Hematopoietic multipotent progenitor cell treated with erythropoietin and hydrocortisone succinate and interleukin-3 and kit ligand, for 17 days (in vitro differentiated cells): ENCODE measurements at regions not wholly inside any gene's neighbourhood (a gene's known extent, or its start where the extent isn't known, plus 50 kb on each side); places are given as distances from the start of the nearest gene placed in this dataset.

Experiments
- DNase-seq: peaks from one replicate; pipeline ENCODE4 v3.0.0-alpha.2; 2015; ENCODE audit warnings: low spot score

GRCh38 chr5:103375863-103376591 lies 117.5 kb downstream of the MACIR start:
- no peak for DNase-seq

- no peak for DNase-seq
Measured at GRCh38 chr5:103375350-103375749, 116.8 kb downstream of the MACIR start.

GRCh38 chr5:103374473-103374963 lies 116.0 kb downstream of the MACIR start:
- no peak for DNase-seq

- DNase-seq = no peak
Measured at GRCh38 chr5:103373597-103374472, 115.3 kb downstream of the MACIR start.

GRCh38 chr5:103371046-103371607 lies 112.6 kb downstream of the MACIR start:
- DNase-seq = no peak

GRCh38 chr5:103369125-103370120 lies 110.9 kb downstream of the MACIR start:
- DNase-seq = no peak

GRCh38 chr5:103367702-103368101 lies 109.1 kb downstream of the MACIR start:
- DNase-seq = no peak

GRCh38 chr5:103366918-103367549 lies 108.5 kb downstream of the MACIR start:
- no peak for DNase-seq

- DNase-seq = no peak
Measured at GRCh38 chr5:103364074-103364473, 105.5 kb downstream of the MACIR start.

- DNase-seq = no peak
Measured at GRCh38 chr5:103362211-103362610, 103.6 kb downstream of the MACIR start.

GRCh38 chr5:103360475-103360874 lies 101.9 kb downstream of the MACIR start:
- DNase-seq = no peak

GRCh38 chr5:103358305-103358995 lies 99.9 kb downstream of the MACIR start:
- no peak for DNase-seq

GRCh38 chr5:103357636-103358035 lies 99.1 kb downstream of the MACIR start:
- no peak for DNase-seq

- DNase-seq = no peak
Measured at GRCh38 chr5:103356350-103357091, 98.0 kb downstream of the MACIR start.

- no peak for DNase-seq
Measured at GRCh38 chr5:103355579-103355978, 97.0 kb downstream of the MACIR start.

GRCh38 chr5:103354446-103354845 lies 95.9 kb downstream of the MACIR start:
- no peak for DNase-seq

- DNase-seq = no peak
Measured at GRCh38 chr5:103353581-103353980, 95.0 kb downstream of the MACIR start.

- no peak for DNase-seq
Measured at GRCh38 chr5:103347716-103348423, 89.3 kb downstream of the MACIR start.

- DNase-seq = no peak
Measured at GRCh38 chr5:103346162-103346748, 87.7 kb downstream of the MACIR start.
